Bone marrow (tissue), 2 donors: ENCODE measurements at regions not wholly inside any gene's neighbourhood (a gene's known extent, or its start where the extent isn't known, plus 50 kb on each side); places are given as distances from the start of the nearest gene placed in this dataset.
"Not testable (repeated sequence)": the region's sequence is repeated elsewhere in the genome, so short reads cannot be mapped to it uniquely, and the experiment has no call there.

Source experiments
- DNase-seq, 2 donors: peaks; one replicate each; lab custom pipeline; 2025; lab: John Stamatoyannopoulos, UW

DNA sequence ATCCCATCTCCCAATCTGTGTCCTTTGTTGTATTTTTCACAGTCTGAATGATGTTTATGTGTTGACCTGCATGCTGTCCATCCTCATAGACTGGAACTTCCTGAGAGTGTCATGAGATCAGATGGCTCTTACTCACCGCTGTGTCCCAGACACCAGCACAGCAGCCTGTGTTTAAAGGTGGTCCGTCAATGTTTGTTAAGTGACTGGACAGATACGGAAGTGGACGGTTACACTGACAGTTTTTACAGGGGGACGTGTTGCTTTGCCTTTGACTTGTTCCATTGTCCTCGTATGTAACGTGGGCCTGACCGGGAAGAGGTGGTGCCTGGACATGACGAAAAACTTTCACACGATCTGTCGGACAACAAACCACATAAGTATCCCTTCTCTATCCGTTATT is 56.7 kb upstream of the SULF2 start:
- DNase-seq, result not testable (repeated sequence)

DNA sequence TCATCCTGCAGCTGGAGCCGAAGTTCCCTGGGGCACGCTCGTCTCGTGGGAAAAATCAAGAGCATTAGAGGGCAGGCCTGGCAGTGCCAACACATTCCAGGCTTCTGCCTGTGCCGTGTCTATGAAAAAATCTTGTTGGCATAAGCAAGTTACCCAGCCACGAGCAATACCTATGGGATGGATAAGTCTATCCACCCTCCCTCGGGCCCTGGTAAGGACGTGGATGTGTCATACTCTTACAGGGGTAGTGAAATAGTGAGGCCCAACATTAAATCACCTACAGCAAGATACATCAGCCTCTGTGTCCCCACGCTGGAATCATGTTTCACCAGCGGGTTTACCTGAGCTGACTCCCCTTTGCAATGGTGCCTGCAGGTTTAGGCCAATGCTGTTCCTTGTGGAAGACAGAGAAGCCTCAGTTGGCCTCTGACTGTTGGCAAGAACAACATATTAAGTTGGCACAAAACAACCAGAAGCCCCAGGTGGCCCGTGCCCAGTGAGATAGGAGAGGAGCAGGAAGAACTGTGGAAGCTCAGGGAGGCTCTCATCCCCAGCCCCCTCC is 51.1 kb upstream of the SULF2 start:
- not testable (repeated sequence) for DNase-seq
